ENCODE measurements at regions not wholly inside any gene's neighbourhood (a gene's known extent, or its start where the extent isn't known, plus 50 kb on each side); places are given as distances from the start of the nearest gene placed in this dataset.
"Not testable (repeated sequence)": the region's sequence is repeated elsewhere in the genome, so short reads cannot be mapped to it uniquely, and the experiment has no call there.

DNA sequence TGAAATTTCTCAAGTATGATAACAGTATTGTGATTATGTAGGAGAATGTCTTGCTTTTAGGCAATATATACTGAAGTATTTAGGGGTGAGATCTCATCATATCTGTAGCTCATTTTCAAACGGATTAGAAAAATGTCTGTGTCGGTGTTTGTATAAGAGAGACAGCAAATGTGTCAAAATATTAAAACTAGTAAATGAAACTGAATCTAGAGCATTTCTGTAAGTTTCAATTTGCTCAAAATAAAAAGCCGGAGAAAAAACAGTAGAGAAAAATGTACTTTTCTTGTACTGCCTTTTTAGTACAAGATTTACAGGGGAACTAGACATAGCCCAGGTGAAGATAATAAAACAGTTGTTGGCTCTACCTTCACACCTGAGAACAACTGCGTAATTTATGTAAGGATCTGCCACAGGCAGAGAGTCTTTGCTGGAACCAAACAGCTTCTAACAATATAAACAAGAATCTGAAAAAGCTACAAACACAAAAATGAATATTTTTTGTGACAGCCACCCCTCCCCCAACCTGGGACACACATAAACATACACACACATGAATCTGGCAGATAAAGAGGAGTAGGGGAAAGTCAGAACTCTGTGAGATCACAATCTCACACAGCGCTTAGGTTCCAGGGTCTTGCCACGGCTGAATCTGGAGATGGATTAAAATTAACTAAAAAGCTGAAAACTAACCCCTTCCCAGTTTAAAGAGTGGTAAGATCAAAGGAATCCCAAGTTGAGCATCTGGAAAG, 153.3 kb downstream of the AVL9 start:
- no peak for DNase-seq (ENCODE audit: low spot score)

DNA sequence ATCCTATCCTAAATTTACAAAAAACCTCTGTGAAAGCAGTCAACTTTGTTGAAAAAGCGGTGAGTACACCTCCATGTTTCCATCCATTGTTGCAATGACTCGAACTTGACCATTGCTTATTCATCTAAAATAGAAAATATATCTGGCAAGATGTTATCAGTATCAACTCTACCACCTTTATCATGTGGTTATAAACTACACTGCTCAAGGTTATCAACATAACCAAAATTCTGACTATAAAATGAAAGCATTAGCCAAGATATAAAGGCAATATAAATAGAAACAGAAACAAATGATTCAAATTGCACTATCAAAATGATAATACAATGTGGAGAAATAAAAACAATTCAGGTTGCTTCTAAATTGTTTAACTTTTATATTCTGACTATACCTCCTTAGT, 150.0 kb downstream of the AVL9 start:
- not testable (repeated sequence) for DNase-seq (ENCODE audit: low spot score)

GRCh38 chr7:32643194-32643593, 147.9 kb downstream of the AVL9 start:
- no peak for DNase-seq (ENCODE audit: low spot score)

GRCh38 chr7:32639122-32639521, 143.8 kb downstream of the AVL9 start:
- DNase-seq (ENCODE audit: low spot score), result no peak

GRCh38 chr7:32638479-32639121, 143.3 kb downstream of the AVL9 start:
- DNase-seq (ENCODE audit: low spot score), result not testable (repeated sequence)
